Lower leg skin (tissue), 3 donors: ENCODE measurements at regions not wholly inside any gene's neighbourhood (a gene's known extent, or its start where the extent isn't known, plus 50 kb on each side); places are given as distances from the start of the nearest gene placed in this dataset.

Experiments
- POLR2A ChIP-seq, 2 donors: fragments of 450-650 bp; IDR thresholded peaks; one replicate each; pipeline ENCODE4 v1.6.1; 2016 to 2017; ENCODE audit warnings: antibody characterized with exemption in 2 of 2, mild to moderate bottlenecking in 1 of 2, moderate library complexity in 1 of 2
- TF ChIP-seq, protein P1 (sequence below), 3 donors: fragments of 450-650 bp; IDR thresholded peaks; one replicate each; pipeline ENCODE4 v1.5.1; 2016; ENCODE audit warnings: antibody characterized with exemption in 3 of 3, mild to moderate bottlenecking in 3 of 3, moderate library complexity in 2 of 3

DNA sequence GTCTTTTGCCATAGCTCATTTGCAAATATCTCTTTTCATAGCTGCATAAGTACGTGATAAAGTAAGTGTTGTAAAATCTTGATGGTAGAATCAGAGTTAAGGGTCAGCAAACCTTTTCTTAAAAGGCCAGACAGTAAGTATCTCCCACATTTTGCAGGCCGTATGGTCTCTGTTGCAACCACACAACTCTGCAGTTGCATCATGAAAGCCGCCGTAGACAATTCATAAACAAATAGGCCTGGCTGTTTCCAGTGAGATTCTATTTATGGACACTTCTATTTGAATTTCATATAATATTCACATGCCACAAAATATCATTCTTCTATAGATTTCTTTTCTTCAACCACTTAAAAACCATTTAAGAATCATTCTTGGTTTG lies 248.5 kb downstream of the TLE3 start:
- TF ChIP-seq, protein P1, sequence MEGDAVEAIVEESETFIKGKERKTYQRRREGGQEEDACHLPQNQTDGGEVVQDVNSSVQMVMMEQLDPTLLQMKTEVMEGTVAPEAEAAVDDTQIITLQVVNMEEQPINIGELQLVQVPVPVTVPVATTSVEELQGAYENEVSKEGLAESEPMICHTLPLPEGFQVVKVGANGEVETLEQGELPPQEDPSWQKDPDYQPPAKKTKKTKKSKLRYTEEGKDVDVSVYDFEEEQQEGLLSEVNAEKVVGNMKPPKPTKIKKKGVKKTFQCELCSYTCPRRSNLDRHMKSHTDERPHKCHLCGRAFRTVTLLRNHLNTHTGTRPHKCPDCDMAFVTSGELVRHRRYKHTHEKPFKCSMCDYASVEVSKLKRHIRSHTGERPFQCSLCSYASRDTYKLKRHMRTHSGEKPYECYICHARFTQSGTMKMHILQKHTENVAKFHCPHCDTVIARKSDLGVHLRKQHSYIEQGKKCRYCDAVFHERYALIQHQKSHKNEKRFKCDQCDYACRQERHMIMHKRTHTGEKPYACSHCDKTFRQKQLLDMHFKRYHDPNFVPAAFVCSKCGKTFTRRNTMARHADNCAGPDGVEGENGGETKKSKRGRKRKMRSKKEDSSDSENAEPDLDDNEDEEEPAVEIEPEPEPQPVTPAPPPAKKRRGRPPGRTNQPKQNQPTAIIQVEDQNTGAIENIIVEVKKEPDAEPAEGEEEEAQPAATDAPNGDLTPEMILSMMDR (IDR thresholded peaks at IDR 0.05) = no peak
- TF ChIP-seq POLR2A (IDR thresholded peaks at IDR 0.05) = no peak
